ENCODE measurements at regions not wholly inside any gene's neighbourhood (a gene's known extent, or its start where the extent isn't known, plus 50 kb on each side); places are given as distances from the start of the nearest gene placed in this dataset.

- Histone ChIP-seq H3K9me3 (ENCODE audit: insufficient read depth, low read depth, low read length) (no peaks in the 10 kb centered on the region), H3K79me2 (ENCODE audit: insufficient read depth, low read length) (no peaks in the 10 kb centered on the region), H3K4me1 (ENCODE audit: insufficient read depth, low read length) (no peaks in the 10 kb centered on the region), H3K4me2 (ENCODE audit: low read length) (no peak overlapping the region), H4K20me1 (ENCODE audit: insufficient read depth, low read length) (no peaks in the 10 kb centered on the region), H3K27me3 (ENCODE audit: insufficient read depth, low read length) (no peaks in the 10 kb centered on the region), H3K27ac (ENCODE audit: low read depth, low read length) (no peak overlapping the region), H2AFZ (ENCODE audit: low read depth, low read length) (no peak overlapping the region), H3K36me3 (ENCODE audit: insufficient read depth, low read length) (no peaks in the 10 kb centered on the region), H3K9ac (ENCODE audit: low read length) (no peak overlapping the region), H3K4me3 (ENCODE audit: insufficient read depth, low read depth, low read length) (no peak overlapping the region)
- DNase-seq (ENCODE audit: low read depth) (no peak), FAIRE-seq (no peak)
- TF ChIP-seq CTCF (IDR thresholded peaks at IDR 0.05; ENCODE audit: insufficient read depth, low read depth, low read length): no peak
- no peak for TF ChIP-seq EZH2 (IDR thresholded peaks at IDR 0.05; ENCODE audit: insufficient read depth, low read length)
- no peak overlapping the region for H3K4me3 Mint-ChIP-seq (ENCODE audit: unreplicated experiment)
- H3K27me3 Mint-ChIP-seq (ENCODE audit: low read depth, unreplicated experiment): peaks cover 7% of the 10 kb centered on the region
- no peaks in the 10 kb centered on the region for H3K36me3 Mint-ChIP-seq (ENCODE audit: low read depth, unreplicated experiment)
- H3K9me3 Mint-ChIP-seq (ENCODE audit: unreplicated experiment): peaks cover 6% of the 10 kb centered on the region
- H3K4me1 Mint-ChIP-seq (ENCODE audit: low read depth, unreplicated experiment): no peaks in the 10 kb centered on the region
- no peak overlapping the region for H3K27ac Mint-ChIP-seq (ENCODE audit: unreplicated experiment)
Observed at GRCh38 chr16:9360075-9360474, 268.6 kb downstream of the HAPSTR1 start.

- Mint-ChIP-seq H3K27me3 (ENCODE audit: low read depth, unreplicated experiment) (peaks cover 10% of the 10 kb centered on the region), H3K4me1 (ENCODE audit: low read depth, unreplicated experiment) (no peaks in the 10 kb centered on the region), H3K9me3 (ENCODE audit: unreplicated experiment) (peaks cover 6% of the 10 kb centered on the region), H3K36me3 (ENCODE audit: low read depth, unreplicated experiment) (no peaks in the 10 kb centered on the region), H3K27ac (ENCODE audit: unreplicated experiment) (no peak overlapping the region), H3K4me3 (ENCODE audit: unreplicated experiment) (no peak overlapping the region)
- TF ChIP-seq EZH2 (IDR thresholded peaks at IDR 0.05; ENCODE audit: insufficient read depth, low read length) (no peak), CTCF (IDR thresholded peaks at IDR 0.05; ENCODE audit: insufficient read depth, low read depth, low read length) (no peak)
- Histone ChIP-seq H3K4me3 (ENCODE audit: insufficient read depth, low read depth, low read length) (no peak overlapping the region), H3K9ac (ENCODE audit: low read length) (no peak overlapping the region), H3K79me2 (ENCODE audit: insufficient read depth, low read length) (no peaks in the 10 kb centered on the region), H2AFZ (ENCODE audit: low read depth, low read length) (no peak overlapping the region), H3K4me1 (ENCODE audit: insufficient read depth, low read length) (no peaks in the 10 kb centered on the region), H3K9me3 (ENCODE audit: insufficient read depth, low read depth, low read length) (no peaks in the 10 kb centered on the region), H3K36me3 (ENCODE audit: insufficient read depth, low read length) (no peaks in the 10 kb centered on the region), H3K27me3 (ENCODE audit: insufficient read depth, low read length) (no peaks in the 10 kb centered on the region), H4K20me1 (ENCODE audit: insufficient read depth, low read length) (no peaks in the 10 kb centered on the region), H3K4me2 (ENCODE audit: low read length) (no peak overlapping the region), H3K27ac (ENCODE audit: low read depth, low read length) (no peak overlapping the region)
- no peak for FAIRE-seq
- no peak for DNase-seq (ENCODE audit: low read depth)
Observed at GRCh38 chr16:9362050-9362449, 270.6 kb downstream of the HAPSTR1 start.

- H3K79me2 ChIP-seq (ENCODE audit: insufficient read depth, low read length): no peaks in the 10 kb centered on the region
- Mint-ChIP-seq H3K9me3 (ENCODE audit: unreplicated experiment) (peaks cover 1% of the 10 kb centered on the region), H3K36me3 (ENCODE audit: low read depth, unreplicated experiment) (no peaks in the 10 kb centered on the region), H3K4me1 (ENCODE audit: low read depth, unreplicated experiment) (no peaks in the 10 kb centered on the region), H3K27me3 (ENCODE audit: low read depth, unreplicated experiment) (peaks cover 10% of the 10 kb centered on the region), H3K4me3 (ENCODE audit: unreplicated experiment) (no peak overlapping the region), H3K27ac (ENCODE audit: unreplicated experiment) (no peak overlapping the region)
- H3K27ac ChIP-seq (ENCODE audit: low read depth, low read length): no peak overlapping the region
- H4K20me1 ChIP-seq (ENCODE audit: insufficient read depth, low read length): no peaks in the 10 kb centered on the region
- H3K9ac ChIP-seq (ENCODE audit: low read length): no peak overlapping the region
- H3K9me3 ChIP-seq (ENCODE audit: insufficient read depth, low read depth, low read length): no peaks in the 10 kb centered on the region
- H3K36me3 ChIP-seq (ENCODE audit: insufficient read depth, low read length): no peaks in the 10 kb centered on the region
- DNase-seq (ENCODE audit: low read depth) (no peak), FAIRE-seq (no peak)
- H3K4me1 ChIP-seq (ENCODE audit: insufficient read depth, low read length): no peaks in the 10 kb centered on the region
- H3K4me3 ChIP-seq (ENCODE audit: insufficient read depth, low read depth, low read length): no peak overlapping the region
- no peak for TF ChIP-seq EZH2 (IDR thresholded peaks at IDR 0.05; ENCODE audit: insufficient read depth, low read length)
- TF ChIP-seq CTCF (IDR thresholded peaks at IDR 0.05; ENCODE audit: insufficient read depth, low read depth, low read length): no peak
- H2AFZ ChIP-seq (ENCODE audit: low read depth, low read length): no peak overlapping the region
- no peak overlapping the region for H3K4me2 ChIP-seq (ENCODE audit: low read length)
- no peaks in the 10 kb centered on the region for H3K27me3 ChIP-seq (ENCODE audit: insufficient read depth, low read length)
Observed at GRCh38 chr16:9362604-9363003, 271.2 kb downstream of the HAPSTR1 start.
